Keratinocyte (primary cell): ENCODE measurements at regions not wholly inside any gene's neighbourhood (a gene's known extent, or its start where the extent isn't known, plus 50 kb on each side); places are given as distances from the start of the nearest gene placed in this dataset.

Experiments used
- DNase-seq: peaks from one replicate; pipeline ENCODE4 v3.0.0-alpha.2; 2011; ENCODE audit warnings: low read depth, missing footprints, low spot score
- FAIRE-seq: peaks from 2 replicates; lab custom pipeline; 2011; peaks lifted over from hg19 to GRCh38; lab: Jason Lieb, UNC
- H2AFZ ChIP-seq: 2 replicates; pipeline ENCODE4 v1.6.0; 2012; ENCODE audit warnings: low read length, control low read depth, inconsistent platforms; ENCODE audit not compliant: control insufficient read depth
- H3K27ac ChIP-seq: 2 replicates; pipeline ENCODE4 v1.5.1; 2011; ENCODE audit warnings: low read length; ENCODE audit not compliant: control insufficient read depth, insufficient read depth
- H3K27me3 ChIP-seq: 3 replicates; pipeline ENCODE4 v1.6.0; 2011; ENCODE audit warnings: low read length; ENCODE audit not compliant: control insufficient read depth, insufficient read depth; ENCODE audit errors: extremely low read depth
- H3K36me3 ChIP-seq, 2 experiments: 2 replicates in 1 of 2; 3 replicates in 1 of 2; pipeline ENCODE4 v1.5.1; 2011; ENCODE audit warnings: low read length in 2 of 2, mild to moderate bottlenecking in 1 of 2; ENCODE audit not compliant: control insufficient read depth in 2 of 2, insufficient read depth in 2 of 2; ENCODE audit errors: extremely low read depth in 1 of 2
- H3K4me1 ChIP-seq: 3 replicates; pipeline ENCODE4 v1.5.1; 2011; ENCODE audit warnings: low read length; ENCODE audit not compliant: control insufficient read depth, insufficient read depth; ENCODE audit errors: extremely low read depth
- H3K4me2 ChIP-seq: 3 replicates; pipeline ENCODE4 v1.6.0; 2011; ENCODE audit warnings: low read depth, low read length; ENCODE audit not compliant: control insufficient read depth, insufficient read depth; ENCODE audit errors: extremely low read depth
- H3K4me3 ChIP-seq, 3 experiments: fragments of 200-600 bp in 1 of 3; sonication (generic) in 1 of 3; 2 replicates in 2 of 3; 3 replicates in 1 of 3; pipeline ENCODE4 v1.5.1; 2011 to 2016; ENCODE audit warnings: low read length in 3 of 3, mild to moderate bottlenecking in 3 of 3, control low read depth in 2 of 3, inconsistent platforms in 1 of 3, low read depth in 1 of 3, mixed read lengths in 1 of 3, mixed run types in 1 of 3, moderate library complexity in 1 of 3; ENCODE audit not compliant: control insufficient read depth in 2 of 3, insufficient read depth in 2 of 3; ENCODE audit errors: extremely low read depth in 1 of 3
- H3K79me2 ChIP-seq: 2 replicates; pipeline ENCODE4 v1.6.0; 2012; ENCODE audit warnings: low read length; ENCODE audit not compliant: control insufficient read depth, insufficient read depth
- H3K9ac ChIP-seq: 3 replicates; pipeline ENCODE4 v1.6.0; 2011; ENCODE audit warnings: low read length; ENCODE audit not compliant: control insufficient read depth, insufficient read depth; ENCODE audit errors: extremely low read depth
- H3K9me1 ChIP-seq: 3 replicates; pipeline ENCODE4 v1.6.0; 2011; ENCODE audit warnings: low read length; ENCODE audit not compliant: control insufficient read depth, insufficient read depth; ENCODE audit errors: extremely low read depth
- H3K9me3 ChIP-seq: 2 replicates; pipeline ENCODE4 v1.5.1; 2012; ENCODE audit warnings: low read depth, low read length; ENCODE audit not compliant: control insufficient read depth
- H4K20me1 ChIP-seq: 3 replicates; pipeline ENCODE4 v1.6.0; 2011; ENCODE audit warnings: low read length; ENCODE audit not compliant: control insufficient read depth, insufficient read depth; ENCODE audit errors: extremely low read depth
- CTCF ChIP-seq, 3 experiments: IDR thresholded peaks in 1 of 3; conservative IDR thresholded peaks in 1 of 3; optimal IDR thresholded peaks in 1 of 3; 2 replicates in 2 of 3; 3 replicates in 1 of 3; pipeline versions ENCODE3 to v1.5.1; 2011; ENCODE audit warnings: low read length in 3 of 3, mild to moderate bottlenecking in 3 of 3, moderate library complexity in 2 of 3, control low read depth in 1 of 3, inconsistent platforms in 1 of 3; ENCODE audit not compliant: insufficient read depth in 2 of 3; ENCODE audit errors: extremely low read depth in 1 of 3
- EZH2 ChIP-seq: IDR thresholded peaks from one replicate; pipeline ENCODE4 v1.6.1; 2012; ENCODE audit warnings: inconsistent platforms, mild to moderate bottlenecking, low read length, moderate library complexity
- dilution Hi-C: fragments of 300-500 bp; cut with MboI; formaldehyde crosslinking; loops from one replicate; pipeline ENCODE4 v1.7.0; 2020; ENCODE audit warnings: low sequenced_read_pairs; ENCODE audit not compliant: extremely low pct_ligation_motif_present

GRCh38 chr13:33376212-33376611 is 90.7 kb upstream of the STARD13 start:
- FAIRE-seq (no peak), DNase-seq (no peak)
- Histone ChIP-seq H3K9ac (no peak overlapping the region), H3K36me3 (no peaks in the 10 kb centered on the region), H3K4me3 (no peak overlapping the region), H3K4me1 (no peaks in the 10 kb centered on the region), H4K20me1 (no peaks in the 10 kb centered on the region), H2AFZ (no peak overlapping the region), H3K9me1 (no peaks in the 10 kb centered on the region), H3K4me2 (no peak overlapping the region), H3K79me2 (no peaks in the 10 kb centered on the region), H3K27ac (no peak overlapping the region), H3K27me3 (no peaks in the 10 kb centered on the region), H3K9me3 (no peaks in the 10 kb centered on the region)
- TF ChIP-seq CTCF (optimal IDR thresholded peaks at IDR 0.05 in 1 of 3, IDR thresholded peaks at IDR 0.05 in 1 of 3, conservative IDR thresholded peaks at IDR 0.05 in 1 of 3; ENCODE audit: extremely low read depth in 1 of 3, insufficient read depth in 2 of 3, low read length in 3 of 3) (no peak), EZH2 (no peak)
- dilution Hi-C loops, result no loop called here

- Histone ChIP-seq H4K20me1 (no peaks in the 10 kb centered on the region), H2AFZ (no peak overlapping the region), H3K79me2 (no peaks in the 10 kb centered on the region), H3K27ac (no peak overlapping the region), H3K9ac (no peak overlapping the region), H3K9me1 (no peaks in the 10 kb centered on the region), H3K36me3 (no peaks in the 10 kb centered on the region), H3K27me3 (no peaks in the 10 kb centered on the region), H3K9me3 (no peaks in the 10 kb centered on the region), H3K4me3 (no peak overlapping the region), H3K4me2 (no peak overlapping the region), H3K4me1 (peaks cover 5% of the 10 kb centered on the region)
- no peak for FAIRE-seq
- no peak for TF ChIP-seq EZH2
- no peak for DNase-seq
- dilution Hi-C loops, result no loop called here
Measured at GRCh38 chr13:33377411-33377810, 91.9 kb upstream of the STARD13 start.

GRCh38 chr13:33377825-33378224 is 92.3 kb upstream of the STARD13 start:
- Histone ChIP-seq H3K27me3 (no peaks in the 10 kb centered on the region), H3K9me1 (no peaks in the 10 kb centered on the region), H3K36me3 (no peaks in the 10 kb centered on the region), H3K9ac (no peak overlapping the region), H2AFZ (no peak overlapping the region), H3K4me3 (no peak overlapping the region), H3K4me1 (peaks cover 5% of the 10 kb centered on the region), H4K20me1 (no peaks in the 10 kb centered on the region), H3K79me2 (no peaks in the 10 kb centered on the region), H3K4me2 (no peak overlapping the region), H3K27ac (no peak overlapping the region), H3K9me3 (no peaks in the 10 kb centered on the region)
- TF ChIP-seq EZH2 (no peak), CTCF (optimal IDR thresholded peaks at IDR 0.05 in 1 of 3, IDR thresholded peaks at IDR 0.05 in 1 of 3, conservative IDR thresholded peaks at IDR 0.05 in 1 of 3; ENCODE audit: extremely low read depth in 1 of 3, insufficient read depth in 2 of 3, low read length in 3 of 3) (no peak)
- dilution Hi-C loops, result no loop called here
- FAIRE-seq (no peak), DNase-seq (no peak)
